HG02943 (cell line): ENCODE measurements at regions not wholly inside any gene's neighbourhood (a gene's known extent, or its start where the extent isn't known, plus 50 kb on each side); places are given as distances from the start of the nearest gene placed in this dataset.

Source experiments
- ATAC-seq: cut with Tn5 transposase; IDR thresholded peaks from one replicate; pipeline ENCODE4 v1.9.1; 2021; ENCODE audit warnings: mild to moderate bottlenecking, low read depth, moderate library complexity; ENCODE audit not compliant: unreplicated experiment

DNA sequence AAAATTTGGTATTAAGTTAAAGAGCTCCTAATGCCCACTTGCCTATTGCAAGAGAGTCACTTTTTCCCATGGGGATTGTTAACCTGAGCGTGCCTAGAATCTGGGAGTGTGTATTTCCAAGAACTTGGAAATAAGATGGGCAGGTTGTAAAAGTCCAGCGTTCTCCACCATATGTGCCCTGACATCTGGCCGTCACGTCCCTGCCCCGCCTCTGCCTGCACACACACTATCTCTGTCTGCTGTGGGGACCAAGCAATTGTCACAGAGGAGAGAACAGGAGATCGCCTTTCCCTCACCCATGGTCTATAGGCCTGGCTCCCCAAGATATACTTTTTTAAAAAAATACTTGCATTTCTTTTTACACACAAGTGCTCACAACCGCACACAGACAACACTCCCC is 396.5 kb upstream of the PFKP start:
- no peak for ATAC-seq

DNA sequence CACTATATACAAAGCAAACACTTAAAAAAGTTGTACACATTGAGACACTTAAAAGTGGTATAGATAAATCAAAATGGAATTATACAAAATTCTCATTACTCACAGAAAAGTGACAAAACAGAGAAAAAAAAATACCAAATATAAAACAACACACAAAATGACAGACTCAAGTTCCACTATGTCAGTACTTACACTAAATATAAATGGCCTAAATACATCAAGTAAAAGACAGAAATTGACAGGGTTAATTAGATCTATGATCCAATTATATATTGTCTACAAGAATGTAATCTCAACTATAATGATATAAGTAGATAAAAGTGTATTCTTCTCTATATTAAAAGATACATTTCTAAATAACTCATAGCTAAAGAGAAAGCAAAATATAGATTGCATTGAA is 401.6 kb upstream of the PFKP start:
- no peak for ATAC-seq

DNA sequence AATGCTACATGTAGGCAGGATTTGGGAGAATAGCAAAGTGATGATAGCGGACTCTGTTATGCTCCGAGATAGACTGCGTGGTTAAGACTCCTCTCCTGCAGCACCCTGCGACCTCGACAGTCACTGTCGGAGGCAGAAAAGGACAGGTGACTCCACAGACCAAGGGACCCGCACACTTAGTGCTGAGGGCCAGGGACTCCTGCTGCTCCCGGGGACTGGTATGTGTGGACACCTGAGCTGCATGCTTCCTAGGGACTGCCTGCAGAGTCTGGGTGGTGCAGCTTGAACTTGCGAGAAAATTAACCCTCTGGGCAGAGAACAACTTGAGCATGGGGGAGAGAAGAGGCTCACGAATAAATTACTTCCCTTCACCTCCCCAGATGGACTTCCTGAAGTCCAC is 407.1 kb upstream of the PFKP start:
- no peak for ATAC-seq

DNA sequence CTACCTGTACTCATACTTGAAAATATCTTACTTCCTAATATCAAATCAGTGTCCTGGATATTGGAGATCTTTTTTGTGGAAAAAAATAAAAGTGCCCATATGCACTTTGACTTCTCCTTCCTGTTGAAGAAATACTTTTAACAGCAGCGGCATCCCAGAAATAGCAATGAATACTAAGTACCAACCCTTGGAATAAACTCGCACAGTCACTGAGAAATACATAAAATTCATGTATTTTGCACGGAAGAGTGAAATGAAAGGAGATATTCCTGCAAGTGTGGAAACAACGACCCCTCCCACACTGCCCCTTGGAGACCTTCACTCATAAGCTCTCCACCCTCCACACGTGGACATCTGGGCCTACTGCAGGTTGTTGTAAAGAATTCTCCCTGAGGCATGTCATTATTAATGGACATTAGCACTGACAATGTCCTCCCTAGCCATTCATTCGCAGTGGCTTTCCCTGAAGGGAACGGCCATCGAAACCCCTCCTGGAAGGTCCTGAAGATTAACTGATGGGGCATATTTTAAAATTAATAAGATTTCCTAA is 407.6 kb upstream of the PFKP start:
- no peak for ATAC-seq

DNA sequence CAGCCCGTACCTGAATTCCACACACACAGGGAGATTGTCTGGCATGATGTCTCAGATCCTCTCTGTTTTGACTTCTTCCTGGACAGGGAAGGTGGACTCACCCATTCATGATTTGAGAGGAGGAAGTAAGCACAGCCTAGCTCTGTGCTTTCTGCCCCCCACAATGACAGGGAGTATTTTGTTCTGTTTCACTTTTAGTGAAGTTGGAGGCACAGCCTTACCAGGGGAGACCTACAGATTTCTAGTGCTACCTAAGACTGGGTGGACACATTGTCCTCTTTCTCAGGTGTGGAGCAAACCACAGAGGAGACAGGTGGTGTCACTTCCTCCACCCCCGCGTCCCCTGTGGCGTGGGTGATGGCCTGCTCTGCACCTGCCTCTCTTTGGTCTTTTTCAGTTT is 408.6 kb upstream of the PFKP start:
- ATAC-seq, result no peak

DNA sequence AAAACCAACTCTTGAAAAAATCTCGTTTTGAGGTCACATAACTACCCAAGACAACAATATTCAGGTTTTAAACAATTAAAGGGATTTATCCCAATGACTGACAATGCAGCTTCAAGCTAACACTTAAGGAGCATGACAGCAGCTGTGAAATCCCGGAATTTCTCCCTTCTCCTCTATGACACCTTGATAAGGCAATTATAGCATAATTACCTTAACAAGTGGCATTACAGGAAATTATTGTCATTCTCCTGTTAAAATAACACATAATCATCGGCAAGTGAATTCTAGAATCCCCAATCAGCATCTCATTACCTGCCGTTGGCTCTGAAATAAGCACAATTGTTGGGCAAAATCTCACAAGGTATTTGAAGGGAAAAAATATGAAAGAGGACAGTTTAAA is 417.0 kb upstream of the PFKP start:
- ATAC-seq, result no peak

DNA sequence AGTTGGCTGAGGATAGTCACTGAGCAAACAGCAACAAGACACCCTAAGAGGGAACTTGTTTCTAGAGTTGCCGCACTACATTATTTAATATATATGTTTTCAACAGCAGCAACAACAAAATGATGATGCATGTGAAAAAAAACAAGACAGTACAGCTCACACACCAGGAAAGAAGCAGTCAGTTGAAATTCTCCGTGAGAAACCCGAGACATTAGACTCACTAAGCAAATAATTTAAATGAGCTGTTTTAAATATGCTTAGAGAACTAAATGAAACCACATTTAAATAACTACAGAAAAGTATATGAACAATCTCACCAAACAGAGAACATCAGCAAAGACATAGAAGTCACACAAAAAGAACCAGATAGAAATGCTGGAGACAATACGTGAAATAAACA is 426.3 kb upstream of the PFKP start:
- no peak for ATAC-seq

DNA sequence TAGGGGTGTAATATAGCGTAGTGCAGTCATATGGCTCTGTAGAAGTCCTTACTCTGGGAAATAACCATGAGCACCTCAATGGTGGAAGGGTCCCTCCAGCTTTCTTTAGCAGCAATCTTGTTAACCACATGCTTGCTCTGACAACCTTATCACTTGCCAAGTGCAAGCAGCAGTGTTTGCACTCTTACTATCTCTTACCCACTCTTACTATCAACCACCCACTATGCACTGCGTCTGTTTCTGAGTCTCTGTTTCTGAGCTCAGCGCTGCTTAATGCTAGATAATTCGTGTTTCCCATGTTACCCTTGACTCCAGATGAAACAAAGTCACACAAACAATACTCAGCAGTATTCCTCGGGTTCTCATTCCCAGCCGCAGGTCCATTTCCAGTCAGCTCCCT is 433.7 kb upstream of the PFKP start:
- ATAC-seq, result no peak

DNA sequence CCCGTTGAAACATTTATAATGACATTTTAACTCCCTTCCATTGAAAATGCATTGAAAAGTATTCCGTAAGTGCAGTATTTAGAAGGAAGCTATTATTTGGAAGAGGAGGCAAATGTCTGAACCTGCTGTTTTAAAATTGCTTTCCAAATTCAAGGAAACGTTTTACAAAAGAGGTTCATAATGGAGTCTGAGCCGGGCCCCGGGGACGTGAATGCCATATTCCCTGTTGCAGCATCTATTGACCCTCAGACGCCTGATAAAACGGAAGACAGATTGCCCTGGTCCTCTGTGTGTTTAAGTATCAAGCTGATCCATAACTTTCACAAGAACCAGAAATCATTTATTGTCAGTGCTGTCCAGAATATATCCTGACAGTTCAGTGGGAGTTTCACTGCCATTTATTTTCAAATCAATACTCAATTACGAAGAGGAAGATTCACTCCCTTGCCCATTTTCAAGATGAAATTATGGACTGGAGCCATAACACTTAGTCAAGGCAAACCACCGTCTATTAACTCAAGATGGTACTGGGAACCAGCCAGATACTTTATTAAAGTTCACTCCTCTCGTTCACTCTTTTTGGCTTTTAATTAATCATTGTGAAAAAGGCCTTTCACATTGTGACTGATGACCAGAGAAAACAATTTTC is 435.7 kb upstream of the PFKP start:
- ATAC-seq, result no peak

DNA sequence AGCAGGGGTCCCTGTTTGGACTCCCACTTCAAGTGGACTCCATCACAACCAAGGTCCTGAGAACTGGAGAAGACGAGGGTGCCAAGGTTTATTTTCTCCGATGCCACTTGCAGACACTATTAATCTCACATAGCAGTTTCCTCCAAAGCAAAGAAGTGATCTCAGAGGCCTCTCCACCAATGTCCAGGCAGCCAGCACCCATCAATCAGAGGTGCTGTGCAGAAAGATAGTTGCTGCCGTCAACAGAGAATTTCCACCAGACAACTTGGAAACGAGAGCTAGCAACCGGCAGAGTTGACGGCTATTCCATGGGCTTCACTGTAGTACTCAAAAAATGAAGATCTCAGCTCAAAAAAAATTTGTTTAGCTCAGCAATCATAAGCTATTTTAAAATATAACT is 438.6 kb upstream of the PFKP start:
- ATAC-seq, result no peak

DNA sequence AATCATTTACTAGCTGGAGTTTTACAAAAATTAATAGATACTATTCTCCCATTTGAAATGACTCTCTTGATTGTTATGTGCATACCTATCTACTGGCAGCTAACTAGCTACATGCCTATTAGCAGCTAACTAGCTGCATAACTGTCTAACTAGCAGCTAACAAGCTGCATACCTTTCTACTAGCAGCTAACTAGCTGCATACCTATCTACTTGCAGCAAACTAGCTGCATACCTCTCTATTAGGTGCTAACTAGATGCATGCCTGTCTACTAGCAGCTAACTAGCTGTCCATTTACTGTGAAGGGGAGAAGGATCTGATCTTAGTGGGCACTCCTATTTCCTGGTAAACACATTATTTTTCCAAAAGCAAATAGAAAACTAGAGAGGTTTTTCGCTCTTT is 439.4 kb upstream of the PFKP start:
- no peak for ATAC-seq

DNA sequence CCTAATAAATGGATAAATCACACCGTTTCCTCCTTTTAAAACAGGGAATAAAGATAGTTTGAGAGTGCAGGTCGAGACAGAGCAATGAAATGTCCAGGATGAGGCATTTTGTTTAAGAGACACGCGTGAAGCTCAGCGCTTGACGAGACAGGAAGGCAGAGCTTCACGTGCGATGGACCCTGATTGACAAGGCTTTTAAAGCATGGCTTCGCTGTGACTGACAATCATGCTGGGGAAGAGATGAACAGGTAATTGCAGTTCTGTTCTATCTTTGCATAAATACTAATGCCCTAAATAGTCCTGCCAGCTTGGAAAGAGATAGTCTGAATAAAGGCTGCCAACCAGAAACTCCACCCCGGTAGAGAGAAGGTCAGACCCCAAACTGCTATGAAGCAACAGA is 442.3 kb upstream of the PFKP start:
- no peak for ATAC-seq

DNA sequence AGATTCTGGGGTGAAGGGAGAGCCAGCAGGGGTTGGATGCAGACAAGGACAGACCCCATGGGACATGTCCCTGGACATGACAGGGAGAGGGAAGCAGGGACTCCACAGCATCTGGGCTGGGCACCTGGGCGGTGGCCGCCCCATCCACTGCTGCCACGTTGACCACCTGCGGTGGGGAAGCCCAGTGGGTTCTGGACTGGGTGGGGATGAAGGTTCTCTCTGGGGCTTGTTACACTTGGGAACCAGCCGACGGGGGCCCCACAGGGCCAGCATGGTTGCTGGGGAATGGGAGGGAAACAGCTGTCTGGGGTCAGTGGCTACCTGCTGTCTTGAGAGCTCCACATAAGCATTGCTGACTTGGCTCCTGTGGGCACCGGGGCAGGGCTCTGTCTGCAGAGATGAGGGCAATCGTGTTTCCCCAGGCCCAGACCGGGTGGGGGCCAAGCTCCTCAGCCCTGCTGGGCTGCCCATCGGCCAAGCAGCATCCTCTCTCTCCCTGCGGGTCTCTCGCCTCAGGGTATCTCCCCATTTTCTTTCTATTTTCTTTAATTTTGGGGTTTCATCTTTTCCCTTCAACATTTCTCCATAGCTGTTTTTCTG is 443.6 kb upstream of the PFKP start:
- no peak for ATAC-seq

DNA sequence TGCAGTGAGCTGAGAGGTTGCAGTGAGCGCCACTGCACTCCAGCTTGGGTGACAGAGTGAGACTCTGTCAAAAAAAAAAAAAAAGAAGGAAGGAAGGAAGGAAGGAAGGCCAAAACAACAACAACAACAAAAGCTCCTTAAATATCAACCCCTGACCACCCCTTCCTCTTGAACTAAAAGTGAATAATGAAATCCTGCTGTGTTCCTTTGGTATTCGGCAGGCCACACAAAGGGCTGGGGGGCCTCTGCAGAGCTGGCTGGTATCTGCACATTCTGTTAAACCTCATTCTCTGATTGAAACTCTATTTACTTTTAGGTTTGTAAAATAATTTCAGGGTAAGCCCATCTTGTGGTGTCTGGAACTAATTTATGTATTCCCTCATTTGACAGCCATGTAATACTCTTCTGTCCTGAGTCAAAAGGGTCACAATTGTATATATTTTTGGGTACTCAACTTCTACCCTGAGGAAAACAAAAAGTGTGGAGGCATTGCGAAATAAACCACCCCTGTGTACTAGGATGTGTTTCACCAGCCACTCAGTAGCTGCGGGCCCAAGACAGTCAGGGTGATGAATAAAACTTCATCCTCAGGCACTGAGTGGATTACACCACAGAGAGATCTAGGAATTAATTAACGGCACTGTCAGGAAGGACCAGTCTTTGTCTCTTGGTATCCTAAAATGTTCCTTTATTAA is 446.4 kb upstream of the PFKP start:
- no peak for ATAC-seq

DNA sequence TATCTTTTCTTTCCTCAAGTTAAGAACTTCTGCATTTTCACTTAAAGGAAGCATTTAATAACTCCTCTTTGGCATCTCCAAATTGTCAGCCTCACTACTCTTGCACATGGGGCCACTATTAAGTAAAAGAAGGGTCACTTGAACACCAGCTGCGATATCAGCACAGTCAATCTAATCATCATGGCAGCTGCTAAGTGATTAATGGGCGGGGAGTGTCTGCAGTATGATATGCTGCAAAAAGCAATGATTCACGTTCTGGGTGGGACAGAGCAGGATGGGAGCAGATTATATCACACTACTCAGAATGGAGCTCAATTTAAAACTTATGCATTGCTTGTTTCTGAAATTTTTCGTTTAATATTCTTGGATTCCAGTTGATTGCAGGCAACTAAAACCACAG is 447.4 kb upstream of the PFKP start:
- no peak for ATAC-seq

DNA sequence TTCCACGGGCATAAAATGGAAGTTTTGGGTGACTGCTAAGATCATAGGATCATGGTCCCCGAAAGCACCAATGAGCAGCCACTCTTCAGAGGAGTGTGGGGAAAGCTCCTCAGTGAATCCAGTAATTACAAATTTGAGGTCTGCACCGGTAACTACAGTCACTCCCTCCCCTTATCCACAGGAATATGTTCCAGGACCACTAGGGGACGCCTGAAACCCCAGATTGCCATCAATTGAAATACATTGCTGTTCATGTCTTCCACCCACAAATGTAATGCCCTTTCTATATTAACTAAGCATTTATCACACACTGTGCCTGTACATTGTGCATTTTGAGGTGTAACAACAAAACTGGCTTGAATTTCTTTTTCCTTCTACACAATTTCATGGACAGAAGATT is 447.9 kb upstream of the PFKP start:
- no peak for ATAC-seq

DNA sequence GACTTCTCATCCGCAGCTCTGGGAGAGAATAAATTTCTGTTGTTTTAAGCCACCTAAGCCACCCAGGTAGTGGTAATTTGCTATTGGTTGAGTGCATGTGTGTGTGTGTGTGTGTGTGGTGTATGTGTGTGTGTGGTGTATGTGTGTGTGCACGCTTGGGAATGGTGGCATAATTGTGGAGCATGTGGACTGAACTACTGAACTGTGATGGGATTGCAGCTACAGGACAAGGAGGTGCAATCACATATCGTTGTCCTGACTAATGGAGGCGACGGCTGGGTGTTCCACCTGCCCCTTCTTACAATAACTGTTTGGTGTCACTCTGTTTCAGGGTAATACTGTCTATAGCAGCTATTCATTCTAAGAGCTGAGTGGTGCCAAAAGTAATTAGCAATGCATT is 448.7 kb upstream of the PFKP start:
- ATAC-seq, result no peak

DNA sequence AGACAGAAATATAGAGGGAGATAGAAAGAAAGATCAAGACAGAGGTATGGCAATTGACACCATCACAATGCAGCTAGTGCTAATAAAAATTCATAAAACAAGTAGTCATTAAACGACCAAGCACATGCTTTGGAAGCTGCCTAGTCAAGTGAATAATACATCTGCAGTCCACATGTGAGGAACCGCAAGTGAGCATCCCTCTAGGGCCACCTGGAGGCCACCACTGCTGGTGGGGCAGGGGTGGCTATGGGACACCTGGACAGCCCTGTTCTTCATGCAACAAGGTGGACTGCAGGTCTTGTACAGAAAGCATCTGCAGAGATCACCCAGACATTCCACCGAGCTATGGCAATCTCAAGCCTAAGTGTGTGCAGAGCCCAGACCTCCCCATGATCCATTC is 451.1 kb upstream of the PFKP start:
- no peak for ATAC-seq

DNA sequence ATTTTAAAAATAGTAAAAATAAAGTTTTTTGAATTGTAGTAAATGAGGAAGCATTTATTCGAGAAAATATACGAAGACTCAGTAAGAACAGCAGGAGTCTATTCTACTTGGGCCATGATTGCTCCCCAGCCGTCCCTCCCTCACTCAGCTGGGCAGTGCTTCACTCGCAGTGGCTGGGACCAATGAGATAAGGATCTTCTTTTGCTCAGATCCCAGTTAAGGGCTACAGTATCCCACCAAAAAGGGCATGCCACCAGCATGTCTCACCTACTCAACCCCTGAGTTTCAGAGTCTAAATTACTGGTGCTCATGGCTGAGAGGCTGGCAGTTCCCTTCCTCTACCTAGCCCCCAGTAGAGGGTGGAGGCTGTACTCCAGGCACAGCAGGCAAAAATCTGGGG is 455.7 kb upstream of the PFKP start:
- ATAC-seq, result no peak

DNA sequence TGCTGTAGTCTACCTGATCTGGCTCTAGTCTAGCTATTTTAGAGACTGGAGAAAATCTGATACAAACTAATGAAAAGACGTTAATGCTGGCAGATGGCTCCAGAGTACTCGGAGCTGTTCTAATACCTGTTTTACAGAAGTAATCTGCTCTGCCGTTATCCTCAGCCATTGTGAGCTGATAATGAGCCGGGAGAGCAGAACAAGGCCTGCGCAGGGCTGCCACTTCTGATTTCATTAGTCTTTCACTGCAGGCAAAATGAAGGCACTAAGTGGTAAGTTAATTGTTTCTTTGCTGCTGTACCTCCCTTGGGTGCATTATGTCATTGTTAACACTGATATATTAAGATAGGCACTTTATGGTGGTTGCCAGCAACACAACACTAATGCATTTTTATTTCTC is 456.4 kb upstream of the PFKP start:
- no peak for ATAC-seq

DNA sequence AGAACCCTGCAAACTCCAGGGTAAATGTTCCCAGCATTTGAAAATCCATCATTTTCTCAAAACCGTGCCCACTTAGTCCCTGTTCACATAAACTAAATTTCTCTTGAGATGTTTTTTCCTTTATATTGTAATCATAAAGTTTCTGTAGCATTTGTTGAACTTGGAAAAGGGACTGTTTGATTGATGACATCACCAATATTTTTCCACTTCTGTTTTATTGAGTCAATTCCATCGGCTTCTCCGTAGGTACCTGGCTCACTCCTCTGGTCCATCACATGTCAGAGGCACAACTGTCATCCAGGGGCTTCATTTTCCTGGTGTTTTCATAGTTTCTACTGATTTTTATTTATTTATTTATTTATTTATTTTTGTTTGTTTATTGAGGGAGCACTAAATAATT is 462.5 kb upstream of the PFKP start:
- ATAC-seq, result no peak

DNA sequence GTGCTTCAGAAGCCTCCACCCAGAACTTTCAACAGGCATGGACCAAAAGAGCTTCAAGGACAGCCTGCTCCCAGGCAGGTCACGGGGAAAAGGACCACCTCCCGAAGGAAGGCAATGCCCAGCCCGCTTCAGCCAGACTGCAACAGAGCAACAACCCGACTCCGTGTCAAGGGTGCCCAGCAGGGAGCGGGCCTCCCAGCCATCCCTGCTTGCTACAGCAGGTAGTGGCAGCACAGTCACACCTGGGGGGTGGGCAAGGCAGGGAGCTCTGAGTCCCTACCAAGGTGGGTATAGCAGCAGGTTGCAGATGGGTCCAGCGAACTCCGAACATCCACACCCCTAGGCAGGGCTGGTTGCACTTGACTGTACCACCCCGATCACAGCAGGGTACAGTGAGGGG is 467.8 kb upstream of the PFKP start:
- ATAC-seq, result no peak
